ENCODE measurements at regions not wholly inside any gene's neighbourhood (a gene's known extent, or its start where the extent isn't known, plus 50 kb on each side); places are given as distances from the start of the nearest gene placed in this dataset.

DNA sequence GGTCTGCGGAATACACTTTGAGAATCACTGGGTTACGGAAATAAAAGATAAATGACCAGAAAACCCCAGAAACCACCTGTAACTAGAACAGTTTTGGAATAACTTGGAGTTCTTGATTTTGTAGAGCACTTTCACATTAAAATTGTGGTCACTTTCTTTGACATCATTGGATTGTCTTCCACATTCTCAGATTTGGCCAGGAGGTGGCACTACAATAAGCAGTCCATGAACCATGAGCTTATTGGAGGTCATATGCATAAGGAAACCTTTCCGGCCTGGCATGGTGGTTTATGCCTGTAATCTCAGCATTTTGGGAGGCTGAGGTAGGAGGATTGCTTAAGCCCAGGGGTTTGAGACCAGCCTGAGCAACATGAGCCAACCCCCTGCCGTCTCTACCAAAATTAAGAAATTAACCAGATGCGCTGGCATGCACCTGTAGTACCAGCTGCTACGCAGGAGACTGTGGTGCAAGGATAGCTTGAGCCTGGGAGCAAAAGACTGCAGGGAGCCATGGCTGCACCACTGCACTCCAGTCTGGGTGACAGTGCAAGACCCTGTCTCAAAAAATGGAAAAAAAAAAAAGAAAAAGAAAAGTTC lies 107.7 kb upstream of the CAND1 start:
- Histone ChIP-seq H3K4me3 (ENCODE audit: insufficient read depth in 1 of 2, low read depth in 1 of 2, low read length in 2 of 2) (no peak overlapping the region), H2BK15ac (ENCODE audit: low read depth, poor library complexity, severe bottlenecking) (no peak overlapping the region), H3K23ac (ENCODE audit: low read length in 2 of 2) (no peak overlapping the region), H3K36me3 (ENCODE audit: control insufficient read depth in 1 of 2, insufficient read depth in 2 of 2, low read depth in 1 of 2, low read length in 2 of 2) (no peaks in the 10 kb centered on the region), H2AFZ (ENCODE audit: low read depth, low read length) (no peak overlapping the region), H2BK120ac (ENCODE audit: low read depth, low read length) (no peak overlapping the region), H2BK12ac (ENCODE audit: low read length in 2 of 2) (no peak overlapping the region), H2BK5ac (ENCODE audit: low read depth, low read length, poor library complexity, severe bottlenecking) (no peak overlapping the region), H3K9ac (ENCODE audit: low read length) (no peak overlapping the region), H3K79me1 (replicated peaks; ENCODE audit: low read length, poor library complexity, severe bottlenecking) (no peaks in the 10 kb centered on the region), H4K91ac (ENCODE audit: low read length) (no peak overlapping the region), H3K27ac (ENCODE audit: low read length, poor library complexity, severe bottlenecking) (no peak overlapping the region), H3K27me3 (ENCODE audit: control insufficient read depth in 1 of 2, insufficient read depth in 1 of 2, low read length in 2 of 2) (peaks cover 3 to 26% of the 10 kb centered on the region in 2 experiments), H2AK5ac (ENCODE audit: low read length, severe bottlenecking) (no peak overlapping the region), H4K8ac (ENCODE audit: low read length) (no peak overlapping the region), H3K4me2 (ENCODE audit: low read length, poor library complexity, severe bottlenecking) (no peak overlapping the region), H3K4me1 (ENCODE audit: control insufficient read depth, insufficient read depth, low read depth, low read length) (no peaks in the 10 kb centered on the region), H3K14ac (ENCODE audit: low read length in 2 of 2) (no peak overlapping the region), H3K9me3 (ENCODE audit: control insufficient read depth, low read length) (no peaks in the 10 kb centered on the region), H3K18ac (ENCODE audit: low read depth in 1 of 2, low read length in 2 of 2) (no peak overlapping the region), H3K4ac (ENCODE audit: low read depth in 1 of 2, low read length in 2 of 2) (no peak overlapping the region)
- WGBS, result 79% methylated on average over 4 of the region's 6 CpGs
- DNase-seq, result peak; percentile 33

DNA sequence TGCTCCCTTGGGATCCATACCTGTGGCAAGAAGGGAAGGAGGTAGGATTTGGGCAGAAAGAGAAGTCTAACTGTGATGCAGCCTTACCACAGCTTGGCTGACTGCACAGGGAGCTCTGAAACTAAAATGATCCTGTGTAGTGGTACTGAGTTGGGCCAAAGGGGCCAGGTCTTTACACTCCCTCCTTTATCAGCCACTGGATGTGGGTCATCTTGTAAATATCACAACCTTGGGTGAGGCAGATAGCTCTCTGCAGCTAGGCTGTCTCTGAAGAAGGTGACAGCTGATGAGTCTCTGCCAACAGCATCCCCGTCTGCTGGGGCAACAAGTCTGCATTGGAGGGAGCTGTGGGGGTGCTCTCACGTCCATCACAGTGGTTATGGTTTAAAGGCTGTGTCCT lies 95.9 kb upstream of the CAND1 start:
- no peak overlapping the region for H3K23ac ChIP-seq (ENCODE audit: low read length in 2 of 2)
- H3K18ac ChIP-seq (ENCODE audit: low read depth in 1 of 2, low read length in 2 of 2), result no peak overlapping the region
- H2BK120ac ChIP-seq (ENCODE audit: low read depth, low read length), result no peak overlapping the region
- peaks cover 2 to 4% of the 10 kb centered on the region in 2 experiments for H3K27me3 ChIP-seq (ENCODE audit: control insufficient read depth in 1 of 2, insufficient read depth in 1 of 2, low read length in 2 of 2)
- no peak overlapping the region for H2BK5ac ChIP-seq (ENCODE audit: low read depth, low read length, poor library complexity, severe bottlenecking)
- H3K79me1 ChIP-seq (replicated peaks; ENCODE audit: low read length, poor library complexity, severe bottlenecking), result no peaks in the 10 kb centered on the region
- no peak overlapping the region for H4K91ac ChIP-seq (ENCODE audit: low read length)
- H3K4ac ChIP-seq (ENCODE audit: low read depth in 1 of 2, low read length in 2 of 2), result no peak overlapping the region
- peak overlapping the region; percentile 27 for H2AFZ ChIP-seq (ENCODE audit: low read depth, low read length)
- no peak overlapping the region for H2AK5ac ChIP-seq (ENCODE audit: low read length, severe bottlenecking)
- no peak overlapping the region for H3K14ac ChIP-seq (ENCODE audit: low read length in 2 of 2)
- no peak overlapping the region for H3K4me3 ChIP-seq (ENCODE audit: insufficient read depth in 1 of 2, low read depth in 1 of 2, low read length in 2 of 2)
- 67% methylated on average over 1 of the region's 2 CpGs for WGBS
- no peak overlapping the region for H3K9ac ChIP-seq (ENCODE audit: low read length)
- no peak for DNase-seq
- no peak overlapping the region for H2BK12ac ChIP-seq (ENCODE audit: low read length in 2 of 2)
- no peak overlapping the region for H3K27ac ChIP-seq (ENCODE audit: low read length, poor library complexity, severe bottlenecking)
- no peaks in the 10 kb centered on the region for H3K9me3 ChIP-seq (ENCODE audit: control insufficient read depth, low read length)
- H3K36me3 ChIP-seq (ENCODE audit: control insufficient read depth in 1 of 2, insufficient read depth in 2 of 2, low read depth in 1 of 2, low read length in 2 of 2), result no peaks in the 10 kb centered on the region
- no peak overlapping the region for H3K4me2 ChIP-seq (ENCODE audit: low read length, poor library complexity, severe bottlenecking)
- no peak overlapping the region for H4K8ac ChIP-seq (ENCODE audit: low read length)
- no peak overlapping the region for H2BK15ac ChIP-seq (ENCODE audit: low read depth, poor library complexity, severe bottlenecking)
- no peaks in the 10 kb centered on the region for H3K4me1 ChIP-seq (ENCODE audit: control insufficient read depth, insufficient read depth, low read depth, low read length)

GRCh38 chr12:67182551-67182950 lies 86.6 kb upstream of the CAND1 start:
- H2BK120ac ChIP-seq (ENCODE audit: low read depth, low read length), result no peak overlapping the region
- no peak overlapping the region for H3K14ac ChIP-seq (ENCODE audit: low read length in 2 of 2)
- no peaks in the 10 kb centered on the region for H3K79me1 ChIP-seq (replicated peaks; ENCODE audit: low read length, poor library complexity, severe bottlenecking)
- H4K8ac ChIP-seq (ENCODE audit: low read length), result no peak overlapping the region
- H2AK5ac ChIP-seq (ENCODE audit: low read length, severe bottlenecking), result no peak overlapping the region
- no peak overlapping the region for H2BK12ac ChIP-seq (ENCODE audit: low read length in 2 of 2)
- H3K27me3 ChIP-seq (ENCODE audit: control insufficient read depth in 1 of 2, insufficient read depth in 1 of 2, low read length in 2 of 2), result peaks cover 0 to 5% of the 10 kb centered on the region in 2 experiments
- H4K91ac ChIP-seq (ENCODE audit: low read length), result no peak overlapping the region
- H3K4me3 ChIP-seq (ENCODE audit: insufficient read depth in 1 of 2, low read depth in 1 of 2, low read length in 2 of 2), result no peak overlapping the region
- no peak overlapping the region for H3K9ac ChIP-seq (ENCODE audit: low read length)
- no peak overlapping the region for H2BK5ac ChIP-seq (ENCODE audit: low read depth, low read length, poor library complexity, severe bottlenecking)
- DNase-seq, result no peak
- WGBS, result 83% methylated on average over 2 of the region's 2 CpGs
- H3K27ac ChIP-seq (ENCODE audit: low read length, poor library complexity, severe bottlenecking), result no peak overlapping the region
- H3K4me2 ChIP-seq (ENCODE audit: low read length, poor library complexity, severe bottlenecking), result no peak overlapping the region
- H2BK15ac ChIP-seq (ENCODE audit: low read depth, poor library complexity, severe bottlenecking), result no peak overlapping the region
- H3K23ac ChIP-seq (ENCODE audit: low read length in 2 of 2), result no peak overlapping the region
- no peaks in the 10 kb centered on the region for H3K36me3 ChIP-seq (ENCODE audit: control insufficient read depth in 1 of 2, insufficient read depth in 2 of 2, low read depth in 1 of 2, low read length in 2 of 2)
- no peaks in the 10 kb centered on the region for H3K9me3 ChIP-seq (ENCODE audit: control insufficient read depth, low read length)
- H3K4ac ChIP-seq (ENCODE audit: low read depth in 1 of 2, low read length in 2 of 2), result no peak overlapping the region
- no peak overlapping the region for H2AFZ ChIP-seq (ENCODE audit: low read depth, low read length)
- H3K18ac ChIP-seq (ENCODE audit: low read depth in 1 of 2, low read length in 2 of 2), result no peak overlapping the region
- no peaks in the 10 kb centered on the region for H3K4me1 ChIP-seq (ENCODE audit: control insufficient read depth, insufficient read depth, low read depth, low read length)

DNA sequence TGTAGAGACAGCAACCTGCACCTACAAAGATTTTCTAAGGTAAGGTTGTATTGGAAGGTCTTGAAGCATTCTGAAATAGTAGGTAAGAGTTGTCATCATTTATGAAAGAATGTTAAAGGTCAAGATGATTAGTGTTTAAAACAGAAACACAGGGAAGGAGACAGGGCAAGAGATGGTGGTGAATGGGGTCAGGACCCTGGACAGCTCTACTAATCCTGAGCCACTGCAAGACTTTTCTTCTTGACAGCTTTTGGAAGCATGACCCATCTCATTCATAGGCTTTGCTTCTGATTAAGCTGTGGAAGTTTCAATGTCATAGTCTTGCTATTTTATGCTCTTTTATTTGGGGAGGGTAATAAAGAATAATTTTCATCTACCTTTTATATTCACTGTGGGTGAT lies 75.5 kb upstream of the CAND1 start:
- Histone ChIP-seq H2BK15ac (ENCODE audit: low read depth, poor library complexity, severe bottlenecking) (no peak overlapping the region), H3K23ac (ENCODE audit: low read length in 2 of 2) (no peak overlapping the region), H3K9ac (ENCODE audit: low read length) (no peak overlapping the region), H3K36me3 (ENCODE audit: control insufficient read depth in 1 of 2, insufficient read depth in 2 of 2, low read depth in 1 of 2, low read length in 2 of 2) (no peaks in the 10 kb centered on the region), H3K27ac (ENCODE audit: low read length, poor library complexity, severe bottlenecking) (no peak overlapping the region), H3K27me3 (ENCODE audit: control insufficient read depth in 1 of 2, insufficient read depth in 1 of 2, low read length in 2 of 2) (no peaks in the 10 kb centered on the region), H2BK120ac (ENCODE audit: low read depth, low read length) (no peak overlapping the region), H3K4me2 (ENCODE audit: low read length, poor library complexity, severe bottlenecking) (no peak overlapping the region), H2AFZ (ENCODE audit: low read depth, low read length) (no peak overlapping the region), H4K91ac (ENCODE audit: low read length) (no peak overlapping the region), H2BK12ac (ENCODE audit: low read length in 2 of 2) (no peak overlapping the region), H3K9me3 (ENCODE audit: control insufficient read depth, low read length) (no peaks in the 10 kb centered on the region), H2AK5ac (ENCODE audit: low read length, severe bottlenecking) (no peak overlapping the region), H3K79me1 (replicated peaks; ENCODE audit: low read length, poor library complexity, severe bottlenecking) (no peaks in the 10 kb centered on the region), H3K4me1 (ENCODE audit: control insufficient read depth, insufficient read depth, low read depth, low read length) (no peaks in the 10 kb centered on the region), H3K4ac (ENCODE audit: low read depth in 1 of 2, low read length in 2 of 2) (no peak overlapping the region), H3K14ac (ENCODE audit: low read length in 2 of 2) (no peak overlapping the region), H3K4me3 (ENCODE audit: insufficient read depth in 1 of 2, low read depth in 1 of 2, low read length in 2 of 2) (no peak overlapping the region), H2BK5ac (ENCODE audit: low read depth, low read length, poor library complexity, severe bottlenecking) (no peak overlapping the region), H4K8ac (ENCODE audit: low read length) (no peak overlapping the region), H3K18ac (ENCODE audit: low read depth in 1 of 2, low read length in 2 of 2) (no peak overlapping the region)
- DNase-seq, result peak; percentile 40
